Lower leg skin (tissue), 4 donors: ENCODE measurements at regions not wholly inside any gene's neighbourhood (a gene's known extent, or its start where the extent isn't known, plus 50 kb on each side); places are given as distances from the start of the nearest gene placed in this dataset.

ENCODE experiments used
- DNase-seq, 2 donors: peaks; one replicate each; pipeline ENCODE4 v3.0.0-alpha.2; 2019; ENCODE audit warnings: low spot score in 2 of 2
- H3K4me3 ChIP-seq: fragments of 200-600 bp; sonication (generic); 2 replicates; pipeline ENCODE4 v1.5.1; 2017; ENCODE audit warnings: mild to moderate bottlenecking, low read depth; ENCODE audit not compliant: poor library complexity, severe bottlenecking
- CTCF ChIP-seq, 3 donors: fragments of 450-650 bp; IDR thresholded peaks; one replicate each; pipeline ENCODE4 v1.5.1; 2016; ENCODE audit warnings: antibody characterized with exemption in 3 of 3, mild to moderate bottlenecking in 3 of 3, moderate library complexity in 2 of 3
- POLR2A ChIP-seq, 2 donors: fragments of 450-650 bp; IDR thresholded peaks; one replicate each; pipeline ENCODE4 v1.6.1; 2016 to 2017; ENCODE audit warnings: antibody characterized with exemption in 2 of 2, mild to moderate bottlenecking in 1 of 2, moderate library complexity in 1 of 2
- WGBS, 2 donors: methylation state at CpG; one replicate each; pipeline ENCODE4 v1.1.5; 2018; 5-methylcytosine and 5-hydroxymethylcytosine counted together
- intact Hi-C: fragments of 100-400 bp; cut with DNase I; formaldehyde crosslinking; loops from one replicate; pipeline ENCODE4 v1.15.0; 2023; ENCODE audit warnings: low total_unique reads

- no peak for DNase-seq
- no peak overlapping the region for H3K4me3 ChIP-seq
- intact Hi-C loops, result no loop called here
- TF ChIP-seq CTCF (IDR thresholded peaks at IDR 0.05), result no peak
- TF ChIP-seq POLR2A (IDR thresholded peaks at IDR 0.05), result no peak
- WGBS, 2 donors, result 35 to 41% methylated on average over 2 of the region's 2 CpGs
These were observed 116.6 kb upstream of the BNC2 start for GRCh38 chr9:16987026-16987425.

GRCh38 chr9:16986556-16986955, 116.1 kb upstream of the BNC2 start:
- no peak for TF ChIP-seq CTCF (IDR thresholded peaks at IDR 0.05)
- TF ChIP-seq POLR2A (IDR thresholded peaks at IDR 0.05), result no peak
- intact Hi-C loops, result no loop called here
- 48 to 53% methylated on average over 4 of the region's 4 CpGs for WGBS, 2 donors

GRCh38 chr9:16985559-16986348, 115.3 kb upstream of the BNC2 start:
- TF ChIP-seq POLR2A (IDR thresholded peaks at IDR 0.05), result no peak
- no peak for TF ChIP-seq CTCF (IDR thresholded peaks at IDR 0.05)
- intact Hi-C loops, result no loop called here
- WGBS, 2 donors, result 60 to 69% methylated on average over 12 of the region's 12 CpGs
- H3K4me3 ChIP-seq, result no peak overlapping the region
- no peak for DNase-seq

More at GRCh38 chr9:16986556-16986955, 116.1 kb upstream of the BNC2 start:
- H3K4me3 ChIP-seq, result no peak overlapping the region
- no peak for DNase-seq

GRCh38 chr9:16982780-16983310, 112.4 kb upstream of the BNC2 start:
- intact Hi-C loops, result no loop called here
- DNase-seq, result no peak
- TF ChIP-seq POLR2A (IDR thresholded peaks at IDR 0.05) (no peak), CTCF (IDR thresholded peaks at IDR 0.05) (no peak)
- no peak overlapping the region for H3K4me3 ChIP-seq
- WGBS, 2 donors, result 91 to 95% methylated on average over 11 of the region's 11 CpGs

GRCh38 chr9:16976427-16976826, 106.0 kb upstream of the BNC2 start:
- WGBS, 2 donors, result 88 to 89% methylated on average over 4 of the region's 4 CpGs
- TF ChIP-seq POLR2A (IDR thresholded peaks at IDR 0.05), result no peak
- no peak for TF ChIP-seq CTCF (IDR thresholded peaks at IDR 0.05)
- H3K4me3 ChIP-seq, result no peak overlapping the region
- intact Hi-C loops, result no loop called here
- no peak for DNase-seq
